GM21423 (cell line): ENCODE measurements at regions not wholly inside any gene's neighbourhood (a gene's known extent, or its start where the extent isn't known, plus 50 kb on each side); places are given as distances from the start of the nearest gene placed in this dataset.
"Not testable (repeated sequence)": the region's sequence is repeated elsewhere in the genome, so short reads cannot be mapped to it uniquely, and the experiment has no call there.

Source experiments
- ATAC-seq: cut with Tn5 transposase; IDR thresholded peaks from one replicate; pipeline ENCODE4 v1.9.1; 2021; ENCODE audit warnings: mild to moderate bottlenecking, moderate library complexity; ENCODE audit not compliant: unreplicated experiment

- no peak for ATAC-seq
Observed at GRCh38 chr12:47491516-47492305, 214.1 kb downstream of the RPAP3 start.

GRCh38 chr12:47488888-47489287 lies 216.9 kb downstream of the RPAP3 start:
- ATAC-seq: no peak

- no peak for ATAC-seq
Observed at GRCh38 chr12:47481041-47481440, 224.8 kb downstream of the RPAP3 start.

- no peak for ATAC-seq
Observed at GRCh38 chr12:47478426-47478825, 227.4 kb downstream of the RPAP3 start.

- no peak for ATAC-seq
Observed at GRCh38 chr12:47473091-47473490, 232.7 kb downstream of the RPAP3 start.

GRCh38 chr12:47470349-47470748 lies 235.5 kb downstream of the RPAP3 start:
- ATAC-seq: not testable (repeated sequence)

GRCh38 chr12:47463918-47464317 lies 241.9 kb downstream of the RPAP3 start:
- not testable (repeated sequence) for ATAC-seq

- ATAC-seq: no peak
Observed at GRCh38 chr12:47458279-47458678, 247.6 kb downstream of the RPAP3 start.

- peak; percentile 53 for ATAC-seq
Observed at GRCh38 chr12:47449797-47450196, 256.0 kb downstream of the RPAP3 start.

- ATAC-seq: no peak
Observed at GRCh38 chr12:47442310-47442709, 263.5 kb downstream of the RPAP3 start.

GRCh38 chr12:47441490-47441889 lies 264.3 kb downstream of the RPAP3 start:
- ATAC-seq: no peak

- no peak for ATAC-seq
Observed at GRCh38 chr12:47438175-47438574, 267.7 kb downstream of the RPAP3 start.

GRCh38 chr12:47437570-47437969 lies 268.3 kb downstream of the RPAP3 start:
- ATAC-seq: no peak

- no peak for ATAC-seq
Observed at GRCh38 chr12:47433876-47434275, 272.0 kb downstream of the RPAP3 start.

GRCh38 chr12:47426678-47427309 lies 279.0 kb downstream of the RPAP3 start:
- not testable (repeated sequence) for ATAC-seq

GRCh38 chr12:47422611-47423010 lies 283.2 kb downstream of the RPAP3 start:
- ATAC-seq: no peak

- ATAC-seq: no peak
Observed at GRCh38 chr12:47419497-47419896, 286.3 kb downstream of the RPAP3 start.

- no peak for ATAC-seq
Observed at GRCh38 chr12:47417955-47418354, 287.9 kb downstream of the RPAP3 start.

- no peak for ATAC-seq
Observed at GRCh38 chr12:47417121-47417520, 288.7 kb downstream of the RPAP3 start.

- ATAC-seq: no peak
Observed at GRCh38 chr12:47415054-47415453, 290.8 kb downstream of the RPAP3 start.

GRCh38 chr12:47414511-47414910 lies 291.3 kb downstream of the RPAP3 start:
- no peak for ATAC-seq

GRCh38 chr12:47413806-47414205 lies 292.0 kb downstream of the RPAP3 start:
- no peak for ATAC-seq
